Loucy (cell line): ENCODE measurements at regions not wholly inside any gene's neighbourhood (a gene's known extent, or its start where the extent isn't known, plus 50 kb on each side); places are given as distances from the start of the nearest gene placed in this dataset.

Experiments
- H2AFZ ChIP-seq: fragments of 200-600 bp; sonication (generic); 2 replicates; pipeline ENCODE4 v1.6.0; 2016; ENCODE audit warnings: antibody characterized with exemption, mild to moderate bottlenecking, low read length, moderate library complexity
- H3F3A ChIP-seq: fragments of 200-600 bp; 2 replicates; pipeline ENCODE4 v1.6.0; 2016; ENCODE audit warnings: antibody characterized with exemption, low read depth, mild to moderate bottlenecking
- H3K27me3 ChIP-seq: fragments of 200-600 bp; sonication (generic); 2 replicates; pipeline ENCODE4 v1.6.1; 2014; ENCODE audit warnings: low read length, mild to moderate bottlenecking; ENCODE audit not compliant: insufficient read depth, poor library complexity, severe bottlenecking
- H3K36me3 ChIP-seq: fragments of 200-600 bp; sonication (generic); 2 replicates; pipeline ENCODE4 v1.6.1; 2016; ENCODE audit warnings: low read length; ENCODE audit not compliant: insufficient read depth
- H3K4me1 ChIP-seq: fragments of 200-600 bp; sonication (generic); 2 replicates; pipeline ENCODE4 v1.5.1; 2014; ENCODE audit warnings: low read length, mild to moderate bottlenecking; ENCODE audit not compliant: insufficient read depth, poor library complexity, severe bottlenecking
- H3K4me2 ChIP-seq: fragments of 200-600 bp; sonication (generic); 2 replicates; pipeline ENCODE4 v1.6.0; 2014; ENCODE audit warnings: antibody characterized with exemption, low read length, low read depth, mild to moderate bottlenecking; ENCODE audit not compliant: poor library complexity, severe bottlenecking
- H3K4me3 ChIP-seq: fragments of 200-600 bp; sonication (generic); 2 replicates; pipeline ENCODE4 v1.5.1; 2014; ENCODE audit warnings: low read length, mild to moderate bottlenecking, mixed read lengths; ENCODE audit not compliant: poor library complexity, severe bottlenecking
- H3K79me2 ChIP-seq: fragments of 200-600 bp; sonication (generic); 2 replicates; pipeline ENCODE4 v1.6.1; 2014; ENCODE audit warnings: low read length; ENCODE audit not compliant: insufficient read depth
- H3K9ac ChIP-seq: fragments of 200-600 bp; sonication (generic); 2 replicates; pipeline ENCODE4 v1.6.0; 2014; ENCODE audit warnings: mild to moderate bottlenecking, low read depth, low read length, moderate library complexity; ENCODE audit not compliant: poor library complexity, severe bottlenecking
- H3K9me2 ChIP-seq: fragments of 200-600 bp; sonication (generic); replicated peaks from 2 replicates; pipeline ENCODE4 v1.6.1; 2016; ENCODE audit warnings: low read depth, low read length, mixed read lengths
- H3K9me3 ChIP-seq: fragments of 200-600 bp; sonication (generic); 2 replicates; pipeline ENCODE4 v1.6.1; 2014; ENCODE audit warnings: mild to moderate bottlenecking, antibody characterized with exemption, low read length, low read depth; ENCODE audit not compliant: insufficient read depth
- H4K20me1 ChIP-seq: fragments of 200-600 bp; sonication (generic); 2 replicates; pipeline ENCODE4 v1.6.0; 2014; ENCODE audit warnings: antibody characterized with exemption, low read length, mild to moderate bottlenecking; ENCODE audit not compliant: insufficient read depth, poor library complexity, severe bottlenecking
- CTCF ChIP-seq: fragments of 200-600 bp; sonication (generic); conservative IDR thresholded peaks from 2 replicates; pipeline ENCODE4 v1.5.1; 2014; ENCODE audit warnings: mild to moderate bottlenecking, antibody characterized with exemption, low read length
- EZH2phosphoT487 ChIP-seq: fragments of 200-600 bp; IDR thresholded peaks from 2 replicates; pipeline ENCODE4 v1.6.1; 2018; ENCODE audit warnings: antibody characterized with exemption, mild to moderate bottlenecking, moderate library complexity, borderline replicate concordance

GRCh38 chr10:52540479-52540984 is 226.5 kb downstream of the DKK1 start:
- no peak overlapping the region for H2AFZ ChIP-seq
- no peaks in the 10 kb centered on the region for H3K9me3 ChIP-seq
- H3K4me1 ChIP-seq, result no peaks in the 10 kb centered on the region
- no peaks in the 10 kb centered on the region for H3F3A ChIP-seq
- H3K9ac ChIP-seq, result no peak overlapping the region
- H3K9me2 ChIP-seq, result no peaks in the 10 kb centered on the region
- H3K27me3 ChIP-seq, result no peaks in the 10 kb centered on the region
- no peak for TF ChIP-seq CTCF
- TF ChIP-seq EZH2phosphoT487, result no peak
- no peaks in the 10 kb centered on the region for H4K20me1 ChIP-seq
- no peaks in the 10 kb centered on the region for H3K36me3 ChIP-seq
- H3K79me2 ChIP-seq, result no peaks in the 10 kb centered on the region
- H3K4me2 ChIP-seq, result no peak overlapping the region
- no peak overlapping the region for H3K4me3 ChIP-seq

- no peaks in the 10 kb centered on the region for H3F3A ChIP-seq
- H3K79me2 ChIP-seq, result no peaks in the 10 kb centered on the region
- no peak overlapping the region for H3K4me2 ChIP-seq
- H3K4me3 ChIP-seq, result no peak overlapping the region
- no peak overlapping the region for H2AFZ ChIP-seq
- H3K9me2 ChIP-seq, result no peaks in the 10 kb centered on the region
- no peak overlapping the region for H3K9ac ChIP-seq
- no peaks in the 10 kb centered on the region for H3K9me3 ChIP-seq
- no peaks in the 10 kb centered on the region for H3K36me3 ChIP-seq
- H4K20me1 ChIP-seq, result no peaks in the 10 kb centered on the region
- no peaks in the 10 kb centered on the region for H3K27me3 ChIP-seq
- H3K4me1 ChIP-seq, result no peaks in the 10 kb centered on the region
- TF ChIP-seq EZH2phosphoT487, result no peak
- no peak for TF ChIP-seq CTCF
Observed at GRCh38 chr10:52541006-52541473, 227.0 kb downstream of the DKK1 start.

GRCh38 chr10:52542906-52543305 is 228.8 kb downstream of the DKK1 start:
- H3K4me2 ChIP-seq, result no peak overlapping the region
- H3K79me2 ChIP-seq, result no peaks in the 10 kb centered on the region
- H3K27me3 ChIP-seq, result no peaks in the 10 kb centered on the region
- no peak for TF ChIP-seq EZH2phosphoT487
- TF ChIP-seq CTCF, result no peak
- H3K4me3 ChIP-seq, result no peak overlapping the region
- no peaks in the 10 kb centered on the region for H4K20me1 ChIP-seq
- H3K9me2 ChIP-seq, result no peaks in the 10 kb centered on the region
- no peak overlapping the region for H2AFZ ChIP-seq
- H3K36me3 ChIP-seq, result no peaks in the 10 kb centered on the region
- no peak overlapping the region for H3K9ac ChIP-seq
- no peaks in the 10 kb centered on the region for H3K4me1 ChIP-seq
- no peaks in the 10 kb centered on the region for H3F3A ChIP-seq
- H3K9me3 ChIP-seq, result no peaks in the 10 kb centered on the region
